Lower leg skin (tissue), 3 donors: ENCODE measurements at regions not wholly inside any gene's neighbourhood (a gene's known extent, or its start where the extent isn't known, plus 50 kb on each side); places are given as distances from the start of the nearest gene placed in this dataset.

Experiments
- CTCF ChIP-seq, 3 donors: fragments of 450-650 bp; IDR thresholded peaks; one replicate each; pipeline ENCODE4 v1.5.1; 2016; ENCODE audit warnings: antibody characterized with exemption in 3 of 3, mild to moderate bottlenecking in 3 of 3, moderate library complexity in 2 of 3
- POLR2A ChIP-seq, 2 donors: fragments of 450-650 bp; IDR thresholded peaks; one replicate each; pipeline ENCODE4 v1.6.1; 2016 to 2017; ENCODE audit warnings: antibody characterized with exemption in 2 of 2, mild to moderate bottlenecking in 1 of 2, moderate library complexity in 1 of 2

GRCh38 chr18:76558881-76559667 lies 64.0 kb upstream of the ZNF516 start:
- no peak for TF ChIP-seq CTCF (IDR thresholded peaks at IDR 0.05)
- TF ChIP-seq POLR2A (IDR thresholded peaks at IDR 0.05) = no peak
